ENCODE measurements at regions not wholly inside any gene's neighbourhood (a gene's known extent, or its start where the extent isn't known, plus 50 kb on each side); places are given as distances from the start of the nearest gene placed in this dataset.

GRCh38 chr6:87922196-87922946, 125.3 kb upstream of the SPACA1 start:
- Histone ChIP-seq H3K4me3 (no peak overlapping the region), H3K9me3 (no peaks in the 10 kb centered on the region), H3K36me3 (no peaks in the 10 kb centered on the region), H3K4me1 (no peaks in the 10 kb centered on the region), H3K27me3 (no peaks in the 10 kb centered on the region), H3K27ac (no peak overlapping the region)
- intact Hi-C loops (cut with DNase I) = no loop called here
- no peak for DNase-seq (ENCODE audit: low spot score in 2 of 2)
- no peak for TF ChIP-seq CTCF (IDR thresholded peaks at IDR 0.05)

GRCh38 chr6:87921034-87921433, 126.6 kb upstream of the SPACA1 start:
- no peak for DNase-seq (ENCODE audit: low spot score in 2 of 2)
- Histone ChIP-seq H3K4me1 (no peaks in the 10 kb centered on the region), H3K4me3 (no peak overlapping the region), H3K9me3 (peaks cover 0 to 3% of the 10 kb centered on the region in 2 donors), H3K27me3 (no peaks in the 10 kb centered on the region), H3K27ac (no peak overlapping the region), H3K36me3 (no peaks in the 10 kb centered on the region)
- intact Hi-C loops (cut with DNase I) = no loop called here
- TF ChIP-seq CTCF (IDR thresholded peaks at IDR 0.05) = no peak

- H3K27me3 ChIP-seq = no peaks in the 10 kb centered on the region
- no peak for DNase-seq (ENCODE audit: low spot score in 2 of 2)
- no peaks in the 10 kb centered on the region for H3K4me1 ChIP-seq
- intact Hi-C loops (cut with DNase I) = no loop called here
- H3K4me3 ChIP-seq = no peak overlapping the region
- H3K27ac ChIP-seq = no peak overlapping the region
- H3K36me3 ChIP-seq = no peaks in the 10 kb centered on the region
- H3K9me3 ChIP-seq = peaks cover 0 to 4% of the 10 kb centered on the region in 2 donors
- TF ChIP-seq CTCF (IDR thresholded peaks at IDR 0.05) = no peak
Measured at GRCh38 chr6:87920245-87920644, 127.4 kb upstream of the SPACA1 start.

GRCh38 chr6:87919416-87919815, 128.2 kb upstream of the SPACA1 start:
- intact Hi-C loops (cut with DNase I) = no loop called here
- TF ChIP-seq CTCF (IDR thresholded peaks at IDR 0.05) = no peak
- H3K27me3 ChIP-seq = no peaks in the 10 kb centered on the region

GRCh38 chr6:87919001-87919400, 128.6 kb upstream of the SPACA1 start:
- no peaks in the 10 kb centered on the region for H3K36me3 ChIP-seq
- no peak for TF ChIP-seq CTCF (IDR thresholded peaks at IDR 0.05)
- intact Hi-C loops (cut with DNase I) = no loop called here
- H3K4me1 ChIP-seq = no peaks in the 10 kb centered on the region
- H3K9me3 ChIP-seq = peaks cover 0 to 4% of the 10 kb centered on the region in 2 donors
- no peak overlapping the region for H3K27ac ChIP-seq
- DNase-seq (ENCODE audit: low spot score in 2 of 2) = no peak
- H3K27me3 ChIP-seq = no peaks in the 10 kb centered on the region
- no peak overlapping the region for H3K4me3 ChIP-seq

More at GRCh38 chr6:87919416-87919815, 128.2 kb upstream of the SPACA1 start:
- Histone ChIP-seq H3K9me3 (peaks cover 0 to 4% of the 10 kb centered on the region in 2 donors), H3K36me3 (no peaks in the 10 kb centered on the region), H3K27ac (no peak overlapping the region), H3K4me1 (no peaks in the 10 kb centered on the region), H3K4me3 (no peak overlapping the region)
- no peak for DNase-seq (ENCODE audit: low spot score in 2 of 2)
